PC-9 (cell line): ENCODE measurements at regions not wholly inside any gene's neighbourhood (a gene's known extent, or its start where the extent isn't known, plus 50 kb on each side); places are given as distances from the start of the nearest gene placed in this dataset.

Source experiments
- CTCF ChIP-seq: fragments of 200-600 bp; sonication (generic); conservative IDR thresholded peaks from 2 replicates; pipeline ENCODE4 v1.6.1; 2017; ENCODE audit warnings: mixed run types, antibody characterized with exemption, mild to moderate bottlenecking, moderate library complexity
- EZH2 ChIP-seq: fragments of 200-600 bp; sonication (generic); IDR thresholded peaks from 2 replicates; pipeline ENCODE4 v1.8.0; 2017; ENCODE audit warnings: antibody characterized with exemption, low read depth

- no peak for TF ChIP-seq CTCF
- TF ChIP-seq EZH2: no peak
These were observed 269.8 kb downstream of the SV2B start for GRCh38 chr15:91369823-91370222.
